PC-9 (cell line): ENCODE measurements at regions not wholly inside any gene's neighbourhood (a gene's known extent, or its start where the extent isn't known, plus 50 kb on each side); places are given as distances from the start of the nearest gene placed in this dataset.

Source experiments
- BruUV-seq: library from RNA; stranded (reverse); fragments of 400-500 nt; replicated peaks from 2 replicates; lab custom pipeline; 2021; lab: Mats Ljungman, UMichigan
- CTCF ChIA-PET: fragments of 300-600 bp; sonication (Branson Sonifier 250); formaldehyde crosslinking; loops from one replicate; lab custom pipeline; 2022; ENCODE audit warnings: antibody characterized with exemption; lab: Charles Lee
- POLR2A ChIA-PET: fragments of 300-600 bp; sonication (Branson Sonifier 250); formaldehyde crosslinking; loops from one replicate; lab custom pipeline; 2022; ENCODE audit warnings: antibody characterized with exemption; ENCODE audit not compliant: unreplicated experiment; lab: Charles Lee
- DNase-seq, 2 experiments: peaks; one replicate each; pipeline versions ENCODE4 v3.0.0 to v3.0.0-alpha.2; 2015 to 2022; ENCODE audit warnings: mixed read lengths in 1 of 2
- H2AFZ ChIP-seq: fragments of 200-600 bp; sonication (generic); 2 replicates; pipeline ENCODE4 v1.8.1; 2017; ENCODE audit warnings: antibody characterized with exemption
- H3F3A ChIP-seq: fragments of 200-600 bp; sonication (generic); 2 replicates; pipeline ENCODE4 v1.8.1; 2017; ENCODE audit warnings: antibody characterized with exemption, mild to moderate bottlenecking, low read depth; ENCODE audit not compliant: insufficient read depth
- H3K27ac ChIP-seq: fragments of 200-600 bp; sonication (generic); 2 replicates; pipeline ENCODE4 v1.6.1; 2016; ENCODE audit warnings: mixed run types
- H3K27me3 ChIP-seq: fragments of 200-600 bp; sonication (generic); 2 replicates; pipeline ENCODE4 v1.6.1; 2016; ENCODE audit warnings: low read depth, mixed run types; ENCODE audit not compliant: insufficient read depth
- H3K36me3 ChIP-seq: fragments of 200-600 bp; sonication (generic); 2 replicates; pipeline ENCODE4 v1.6.1; 2016; ENCODE audit warnings: low read depth, mixed run types
- H3K4me1 ChIP-seq: fragments of 200-600 bp; sonication (generic); replicated peaks from 2 replicates; pipeline ENCODE4 v1.6.1; 2016; ENCODE audit warnings: mixed run types; ENCODE audit not compliant: insufficient read depth
- H3K4me2 ChIP-seq: fragments of 200-600 bp; sonication (generic); 2 replicates; pipeline ENCODE4 v1.6.1; 2017; ENCODE audit warnings: mixed run types
- H3K4me3 ChIP-seq: fragments of 200-600 bp; sonication (generic); 2 replicates; pipeline ENCODE4 v1.6.1; 2016; ENCODE audit warnings: mixed run types
- H3K79me2 ChIP-seq: fragments of 200-600 bp; sonication (generic); 2 replicates; pipeline ENCODE4 v1.6.1; 2017; ENCODE audit warnings: low read depth, mixed run types
- H3K9me2 ChIP-seq: fragments of 200-600 bp; sonication (generic); 2 replicates; pipeline ENCODE4 v1.8.1; 2017; ENCODE audit warnings: mild to moderate bottlenecking; ENCODE audit not compliant: insufficient read depth
- H3K9me3 ChIP-seq: fragments of 200-600 bp; sonication (generic); 2 replicates; pipeline ENCODE4 v1.8.1; 2016; ENCODE audit warnings: low read depth; ENCODE audit not compliant: insufficient read depth
- H4K20me1 ChIP-seq: fragments of 200-600 bp; sonication (generic); 2 replicates; pipeline ENCODE4 v1.8.1; 2017; ENCODE audit not compliant: insufficient read depth
- EZH2 ChIP-seq: fragments of 200-600 bp; sonication (generic); IDR thresholded peaks from 2 replicates; pipeline ENCODE4 v1.8.0; 2017; ENCODE audit warnings: antibody characterized with exemption, low read depth
- intact Hi-C: fragments of 100-400 bp; cut with micrococcal nuclease; formaldehyde crosslinking; loops from one replicate; pipeline ENCODE4 v1.10.0; 2022; ENCODE audit not compliant: unreplicated experiment
- TF ChIP-seq, protein P1 (sequence below): fragments of 200-600 bp; sonication (generic); conservative IDR thresholded peaks from 2 replicates; pipeline ENCODE4 v1.6.1; 2017; ENCODE audit warnings: mixed run types, antibody characterized with exemption, mild to moderate bottlenecking, moderate library complexity

DNA sequence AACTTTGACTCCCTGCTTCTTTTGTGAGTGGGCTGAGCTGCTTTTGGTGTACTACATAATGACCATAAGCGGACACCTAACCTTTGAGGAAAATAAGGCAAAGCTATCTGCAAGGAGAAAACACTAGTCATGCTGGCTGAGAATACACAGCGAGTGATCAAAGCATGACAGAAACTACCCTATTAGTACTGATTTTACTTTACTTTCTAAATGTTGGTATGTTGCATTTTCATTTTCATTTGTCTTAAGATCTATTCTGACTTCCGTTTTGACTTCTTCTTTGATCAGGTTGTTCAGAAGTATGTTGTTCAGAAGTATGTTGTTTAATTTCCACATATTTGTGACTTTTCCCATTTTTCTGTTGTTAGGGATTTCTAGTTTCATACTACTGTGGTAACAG is 361.1 kb downstream of the TRAM1L1 start:
- no peaks in the 10 kb centered on the region for H3K36me3 ChIP-seq
- BruUV-seq = no TSS peak
- no peaks in the 10 kb centered on the region for H3K79me2 ChIP-seq
- no peak for TF ChIP-seq EZH2
- TF ChIP-seq, protein P1, sequence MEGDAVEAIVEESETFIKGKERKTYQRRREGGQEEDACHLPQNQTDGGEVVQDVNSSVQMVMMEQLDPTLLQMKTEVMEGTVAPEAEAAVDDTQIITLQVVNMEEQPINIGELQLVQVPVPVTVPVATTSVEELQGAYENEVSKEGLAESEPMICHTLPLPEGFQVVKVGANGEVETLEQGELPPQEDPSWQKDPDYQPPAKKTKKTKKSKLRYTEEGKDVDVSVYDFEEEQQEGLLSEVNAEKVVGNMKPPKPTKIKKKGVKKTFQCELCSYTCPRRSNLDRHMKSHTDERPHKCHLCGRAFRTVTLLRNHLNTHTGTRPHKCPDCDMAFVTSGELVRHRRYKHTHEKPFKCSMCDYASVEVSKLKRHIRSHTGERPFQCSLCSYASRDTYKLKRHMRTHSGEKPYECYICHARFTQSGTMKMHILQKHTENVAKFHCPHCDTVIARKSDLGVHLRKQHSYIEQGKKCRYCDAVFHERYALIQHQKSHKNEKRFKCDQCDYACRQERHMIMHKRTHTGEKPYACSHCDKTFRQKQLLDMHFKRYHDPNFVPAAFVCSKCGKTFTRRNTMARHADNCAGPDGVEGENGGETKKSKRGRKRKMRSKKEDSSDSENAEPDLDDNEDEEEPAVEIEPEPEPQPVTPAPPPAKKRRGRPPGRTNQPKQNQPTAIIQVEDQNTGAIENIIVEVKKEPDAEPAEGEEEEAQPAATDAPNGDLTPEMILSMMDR = no peak
- H3F3A ChIP-seq = no peaks in the 10 kb centered on the region
- H3K27ac ChIP-seq = no peak overlapping the region
- intact Hi-C loops = no loop called here
- no peaks in the 10 kb centered on the region for H4K20me1 ChIP-seq
- H3K9me2 ChIP-seq = no peaks in the 10 kb centered on the region
- H3K9me3 ChIP-seq = no peaks in the 10 kb centered on the region
- H3K4me2 ChIP-seq = no peak overlapping the region
- CTCF ChIA-PET = no interaction called here
- no peak for DNase-seq
- H3K4me3 ChIP-seq = no peak overlapping the region
- no peaks in the 10 kb centered on the region for H3K4me1 ChIP-seq
- POLR2A ChIA-PET = no interaction called here
- no peak overlapping the region for H2AFZ ChIP-seq
- no peaks in the 10 kb centered on the region for H3K27me3 ChIP-seq

DNA sequence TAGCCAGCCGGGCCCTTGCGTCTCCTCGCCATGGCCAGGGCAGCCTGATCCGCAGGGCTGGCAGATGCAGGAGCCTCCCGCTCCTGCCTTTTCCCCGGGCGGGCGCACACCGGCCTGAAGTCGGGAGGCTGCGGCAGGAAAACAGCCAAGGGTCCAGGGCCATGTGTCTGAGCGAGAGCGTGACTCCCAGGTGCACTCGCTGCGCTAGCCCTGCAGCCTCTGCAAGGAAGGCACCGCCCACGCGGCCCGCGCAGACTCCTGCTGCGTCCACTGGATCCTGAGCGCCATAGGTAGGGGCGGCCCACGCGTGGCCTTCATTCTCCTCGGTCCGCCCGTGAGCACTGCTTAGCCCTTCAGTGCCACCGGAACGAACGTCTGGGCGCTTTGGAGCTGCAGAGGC is 379.9 kb downstream of the TRAM1L1 start:
- Histone ChIP-seq H3K36me3 (no peaks in the 10 kb centered on the region), H3F3A (no peaks in the 10 kb centered on the region), H3K27ac (no peak overlapping the region), H3K9me2 (no peaks in the 10 kb centered on the region), H4K20me1 (no peaks in the 10 kb centered on the region), H3K4me3 (no peak overlapping the region), H3K9me3 (no peaks in the 10 kb centered on the region), H3K4me1 (no peaks in the 10 kb centered on the region), H3K27me3 (no peaks in the 10 kb centered on the region), H2AFZ (no peak overlapping the region), H3K4me2 (no peak overlapping the region), H3K79me2 (no peaks in the 10 kb centered on the region)
- CTCF ChIA-PET = no interaction called here
- TF ChIP-seq, protein P1 = no peak
- no peak for TF ChIP-seq EZH2
- intact Hi-C loops = no loop called here
- no TSS peak for BruUV-seq
- POLR2A ChIA-PET = no interaction called here
- no peak for DNase-seq

DNA sequence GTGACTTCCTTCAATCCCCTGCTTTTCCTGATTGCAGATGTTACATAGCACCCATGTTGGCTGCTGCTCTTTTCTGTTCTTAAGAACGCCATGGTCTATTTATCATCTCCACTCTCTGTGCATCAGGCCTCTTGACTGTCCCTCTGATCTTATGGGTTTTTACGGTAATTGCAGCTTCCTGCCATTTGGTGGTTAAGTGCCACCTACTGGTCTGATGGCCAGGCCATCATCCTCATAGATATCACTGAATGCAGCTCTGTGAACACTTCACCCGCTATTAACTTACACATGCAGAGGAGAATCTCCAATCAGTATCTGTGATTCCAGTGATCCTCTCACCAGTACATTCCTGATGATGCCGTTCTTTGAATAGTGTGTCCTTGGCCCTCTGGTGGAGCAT is 382.4 kb downstream of the TRAM1L1 start:
- Histone ChIP-seq H3K27ac (no peak overlapping the region), H3K9me3 (no peaks in the 10 kb centered on the region), H3K36me3 (no peaks in the 10 kb centered on the region), H2AFZ (no peak overlapping the region), H3K9me2 (no peaks in the 10 kb centered on the region), H3K4me2 (no peak overlapping the region), H4K20me1 (no peaks in the 10 kb centered on the region), H3K4me1 (no peaks in the 10 kb centered on the region), H3F3A (no peaks in the 10 kb centered on the region), H3K4me3 (no peak overlapping the region), H3K79me2 (no peaks in the 10 kb centered on the region), H3K27me3 (no peaks in the 10 kb centered on the region)
- no TSS peak for BruUV-seq
- intact Hi-C loops = no loop called here
- no peak for TF ChIP-seq EZH2
- TF ChIP-seq, protein P1 = no peak
- ChIA-PET CTCF (no interaction called here), POLR2A (no interaction called here)
- DNase-seq = no peak
